H1 (cell line): ENCODE measurements at regions not wholly inside any gene's neighbourhood (a gene's known extent, or its start where the extent isn't known, plus 50 kb on each side); places are given as distances from the start of the nearest gene placed in this dataset.

Experiments used
- CTCF ChIA-PET: fragments of 300-600 bp; sonication (Branson Sonifier 250); formaldehyde crosslinking; loops from one replicate; lab custom pipeline; 2021; ENCODE audit not compliant: partially characterized antibody; lab: Charles Lee
- POLR2A ChIA-PET: fragments of 300-600 bp; sonication (Branson Sonifier 250); formaldehyde crosslinking; loops from one replicate; lab custom pipeline; 2021; ENCODE audit warnings: inconsistent platforms; ENCODE audit not compliant: partially characterized antibody; lab: Charles Lee
- DNase-seq, 2 experiments: peaks; one replicate each; pipeline versions ENCODE4 v3.0.0 to v3.0.0-alpha.2; 2010 to 2022; ENCODE audit warnings: low spot score in 2 of 2, low read depth in 1 of 2, mixed read lengths in 1 of 2
- FAIRE-seq: peaks from 2 replicates; lab custom pipeline; 2011; peaks lifted over from hg19 to GRCh38; lab: Jason Lieb, UNC
- H2AFZ ChIP-seq: 2 replicates; pipeline ENCODE4 v1.8.1; 2012; ENCODE audit warnings: low read length, inconsistent platforms
- H2AK5ac ChIP-seq: 2 replicates; pipeline ENCODE4 v1.6.1; 2013; ENCODE audit warnings: low read depth, low read length
- H2BK120ac ChIP-seq: replicated peaks from 2 replicates; pipeline ENCODE3; 2013; ENCODE audit warnings: low read depth, low read length, inconsistent platforms
- H2BK12ac ChIP-seq: 2 replicates; pipeline ENCODE4 v1.6.1; 2013; ENCODE audit warnings: low read depth, low read length
- H2BK15ac ChIP-seq: 2 replicates; pipeline ENCODE4 v1.6.1; 2013; ENCODE audit warnings: low read length
- H2BK20ac ChIP-seq: 2 replicates; pipeline ENCODE4 v1.6.1; 2013; ENCODE audit warnings: low read length
- H2BK5ac ChIP-seq: 2 replicates; pipeline ENCODE4 v1.6.1; 2013; ENCODE audit warnings: low read depth, low read length
- H3K14ac ChIP-seq: 2 replicates; pipeline ENCODE4 v1.6.1; 2013; ENCODE audit warnings: inconsistent platforms; ENCODE audit not compliant: insufficient read length
- H3K18ac ChIP-seq: 2 replicates; pipeline ENCODE4 v1.6.1; 2013; ENCODE audit warnings: low read length; ENCODE audit errors: extremely low read depth
- H3K23ac ChIP-seq: 2 replicates; pipeline ENCODE4 v1.6.1; 2013; ENCODE audit warnings: inconsistent platforms; ENCODE audit not compliant: insufficient read length
- H3K23me2 ChIP-seq: 2 replicates; pipeline ENCODE4 v1.6.1; 2013; ENCODE audit warnings: low read depth, low read length
- H3K27ac ChIP-seq: 2 replicates; pipeline ENCODE4 v1.6.1; 2011; ENCODE audit warnings: low read depth, low read length, inconsistent platforms
- H3K27me3 ChIP-seq, 4 experiments: replicated peaks in 1 of 4; 1 replicate in 1 of 4; 2 replicates in 3 of 4; pipeline versions ENCODE4 v1.6.1 to v1.8.1; 2011 to 2013; ENCODE audit warnings: low read length in 3 of 4, mild to moderate bottlenecking in 3 of 4, inconsistent platforms in 2 of 4, mixed read lengths in 2 of 4, moderate library complexity in 1 of 4; ENCODE audit not compliant: control insufficient read depth in 3 of 4, insufficient read depth in 3 of 4; ENCODE audit errors: extremely low read depth in 1 of 4
- H3K36me3 ChIP-seq, 4 experiments: 2 replicates each; pipeline versions ENCODE4 v1.6.1 to v1.8.1; 2011 to 2013; ENCODE audit warnings: mild to moderate bottlenecking in 4 of 4, low read length in 3 of 4, moderate library complexity in 2 of 4, control low read depth in 1 of 4, inconsistent platforms in 1 of 4; ENCODE audit not compliant: insufficient read depth in 4 of 4, control insufficient read depth in 2 of 4
- H3K4ac ChIP-seq: replicated peaks from 2 replicates; pipeline ENCODE3; 2013; ENCODE audit warnings: low read length, low read depth, mixed read lengths, inconsistent platforms; ENCODE audit not compliant: insufficient read length
- H3K4me1 ChIP-seq, 4 experiments: replicated peaks in 1 of 4; 1 replicate in 1 of 4; 2 replicates in 3 of 4; pipeline versions ENCODE4 v1.6.1 to v1.8.1; 2011 to 2013; ENCODE audit warnings: low read length in 3 of 4, inconsistent platforms in 2 of 4, mixed read lengths in 1 of 4; ENCODE audit not compliant: insufficient read depth in 4 of 4, control insufficient read depth in 3 of 4
- H3K4me2 ChIP-seq, 2 experiments: 2 replicates each; pipeline versions ENCODE4 v1.6.1 to v1.8.1; 2011 to 2013; ENCODE audit warnings: low read depth in 2 of 2, low read length in 2 of 2, control low read depth in 1 of 2, inconsistent platforms in 1 of 2, mild to moderate bottlenecking in 1 of 2; ENCODE audit not compliant: insufficient read depth in 1 of 2
- H3K4me3 ChIP-seq, 4 experiments: fragments of 200-600, 300-600 bp in 1 of 4; sonication (generic), shearing (Covaris generic), sonication (Bioruptor Twin) in 1 of 4; 2 replicates each; pipeline versions ENCODE4 v1.5.1 to v1.8.1; 2011 to 2016; ENCODE audit warnings: low read length in 4 of 4, low read depth in 3 of 4, control low read depth in 2 of 4, inconsistent platforms in 2 of 4, mild to moderate bottlenecking in 2 of 4, mixed read lengths in 1 of 4, moderate library complexity in 1 of 4; ENCODE audit not compliant: insufficient read depth in 2 of 4; ENCODE audit errors: extremely low read depth in 1 of 4
- H3K56ac ChIP-seq: replicated peaks from 2 replicates; pipeline ENCODE3; 2013; ENCODE audit warnings: low read depth, mild to moderate bottlenecking, mixed read lengths, low read length, inconsistent platforms; ENCODE audit not compliant: insufficient read length
- H3K79me1 ChIP-seq: 2 replicates; pipeline ENCODE4 v1.6.1; 2013; ENCODE audit warnings: low read depth, low read length, control low read depth
- H3K79me2 ChIP-seq, 2 experiments: 2 replicates each; pipeline versions ENCODE4 v1.6.1 to v1.8.1; 2012 to 2013; ENCODE audit warnings: low read length in 2 of 2, mild to moderate bottlenecking in 2 of 2, inconsistent platforms in 1 of 2; ENCODE audit not compliant: insufficient read depth in 2 of 2, control insufficient read depth in 1 of 2
- H3K9ac ChIP-seq, 4 experiments: replicated peaks in 1 of 4; 1 replicate in 1 of 4; 2 replicates in 3 of 4; pipeline versions ENCODE4 v1.6.1 to v1.8.1; 2011 to 2013; ENCODE audit warnings: low read depth in 3 of 4, low read length in 3 of 4, control low read depth in 2 of 4, mild to moderate bottlenecking in 2 of 4, moderate library complexity in 2 of 4, inconsistent platforms in 1 of 4; ENCODE audit errors: extremely low read depth in 1 of 4
- H3K9me3 ChIP-seq, 2 experiments: 2 replicates each; pipeline versions ENCODE4 v1.6.1 to v1.8.1; 2012 to 2013; ENCODE audit warnings: mild to moderate bottlenecking in 2 of 2, moderate library complexity in 2 of 2, control low read depth in 1 of 2, inconsistent platforms in 1 of 2, low read depth in 1 of 2, low read length in 1 of 2, mixed read lengths in 1 of 2; ENCODE audit not compliant: insufficient read depth in 2 of 2
- H4K20me1 ChIP-seq, 2 experiments: replicated peaks in 1 of 2; 2 replicates each; pipeline versions ENCODE3 to v1.8.1; 2011 to 2013; ENCODE audit warnings: inconsistent platforms in 2 of 2, low read length in 2 of 2, mild to moderate bottlenecking in 1 of 2; ENCODE audit not compliant: insufficient read depth in 2 of 2, control insufficient read depth in 1 of 2
- H4K5ac ChIP-seq: 2 replicates; pipeline ENCODE4 v1.6.1; 2013; ENCODE audit warnings: low read length, low read depth, mixed read lengths, inconsistent platforms; ENCODE audit not compliant: insufficient read length
- H4K8ac ChIP-seq: 2 replicates; pipeline ENCODE4 v1.8.0; 2013; ENCODE audit warnings: mild to moderate bottlenecking, moderate library complexity, low read length, inconsistent platforms; ENCODE audit not compliant: insufficient read depth; ENCODE audit errors: extremely low read depth
- H4K91ac ChIP-seq: replicated peaks from 2 replicates; pipeline ENCODE3; 2013; ENCODE audit warnings: low read length, mixed read lengths, inconsistent platforms; ENCODE audit not compliant: insufficient read length
- ASH2L ChIP-seq: fragments of 200-600, 300-600 bp; sonication (generic); IDR thresholded peaks from one replicate; pipeline ENCODE4 v1.7.1; 2017; ENCODE audit warnings: low read length
- CTBP2 ChIP-seq: IDR thresholded peaks from 2 replicates; pipeline ENCODE4 v1.7.0; 2011; ENCODE audit warnings: borderline replicate concordance, mild to moderate bottlenecking, moderate library complexity, mixed read lengths, low read length; ENCODE audit not compliant: insufficient read depth, insufficient read length
- HDAC2 ChIP-seq, 2 experiments: fragments of 300-600 bp in 1 of 2; sonication (generic) in 1 of 2; IDR thresholded peaks; 2 replicates each; pipeline ENCODE4 v1.6.1; 2011 to 2012; ENCODE audit warnings: low read depth in 2 of 2, low read length in 2 of 2, mild to moderate bottlenecking in 2 of 2, moderate library complexity in 2 of 2, borderline replicate concordance in 1 of 2, inconsistent platforms in 1 of 2
- KDM4A ChIP-seq: IDR thresholded peaks from one replicate; pipeline ENCODE4 v1.7.1; 2012; ENCODE audit warnings: low read depth, mild to moderate bottlenecking, moderate library complexity, low read length, inconsistent platforms; ENCODE audit not compliant: severe bottlenecking
- MAX ChIP-seq: IDR thresholded peaks from 2 replicates; pipeline ENCODE4 v1.6.1; 2012; ENCODE audit warnings: inconsistent platforms
- POU5F1 ChIP-seq: IDR thresholded peaks from 2 replicates; pipeline ENCODE4 v1.6.1; 2011; ENCODE audit warnings: low read depth, mild to moderate bottlenecking, low read length, moderate library complexity
- RFX5 ChIP-seq: IDR thresholded peaks from 2 replicates; pipeline ENCODE4 v1.6.1; 2011; ENCODE audit warnings: low read depth, low read length, improper control_type of control experiment, borderline replicate concordance
- RNF2 ChIP-seq: fragments of 200-900, 300-1000 bp; sonication (generic); IDR thresholded peaks from 2 replicates; pipeline ENCODE4 v1.7.1; 2016; ENCODE audit warnings: borderline replicate concordance, low read depth, mild to moderate bottlenecking, antibody characterized with exemption, low read length; ENCODE audit not compliant: poor library complexity, severe bottlenecking; ENCODE audit errors: missing control alignments
- SIN3A ChIP-seq, 2 experiments: IDR thresholded peaks in 1 of 2; conservative IDR thresholded peaks in 1 of 2; 2 replicates each; pipeline ENCODE4 v1.6.1; 2011 to 2012; ENCODE audit warnings: low read length in 2 of 2, improper control_type of control experiment in 1 of 2, low read depth in 1 of 2, mild to moderate bottlenecking in 1 of 2
- SP4 ChIP-seq: IDR thresholded peaks from 2 replicates; pipeline ENCODE4 v1.6.1; 2012; ENCODE audit warnings: low read length, inconsistent platforms
- SUZ12 ChIP-seq: fragments of 200-600 bp; sonication (generic); IDR thresholded peaks from 2 replicates; pipeline ENCODE4 v1.6.1; 2012; ENCODE audit warnings: mild to moderate bottlenecking, inconsistent platforms, low read length, moderate library complexity, mixed read lengths
- TEAD4 ChIP-seq: IDR thresholded peaks from 2 replicates; pipeline ENCODE4 v1.6.1; 2012; ENCODE audit warnings: low read depth, low read length, inconsistent platforms, mixed read lengths
- WGBS, 2 experiments: shearing (Covaris generic) in 1 of 2; methylation state at CpG; one replicate each; pipeline versions ENCODE4 v1.1.6 to v1.1.7; 2013 to 2015; ENCODE audit warnings: low lambda C conversion rate in 2 of 2, mixed read lengths in 2 of 2, inconsistent platforms in 1 of 2, low coverage in 1 of 2, missing lambda C conversion rate in 1 of 2; ENCODE audit not compliant: insufficient replicate concordance in 2 of 2, insufficient coverage in 1 of 2, insufficient read length in 1 of 2; ENCODE audit errors: extremely low coverage in 1 of 2, missing lambda C conversion rate in 1 of 2; 5-methylcytosine and 5-hydroxymethylcytosine counted together

GRCh38 chr6:126723541-126724170 lies 383.7 kb downstream of the CENPW start:
- no peaks in the 10 kb centered on the region for H3K4me1 ChIP-seq
- H3K27ac ChIP-seq: no peak overlapping the region
- H3K9ac ChIP-seq: no peak overlapping the region
- no peak overlapping the region for H2BK15ac ChIP-seq
- no peak overlapping the region for H2AK5ac ChIP-seq
- peaks cover 8 to 14% of the 10 kb centered on the region in 2 experiments; a peak in 3 of 4 replicates for H3K9me3 ChIP-seq
- no peak overlapping the region for H3K4ac ChIP-seq
- no peak overlapping the region for H4K5ac ChIP-seq
- H4K8ac ChIP-seq: no peak overlapping the region
- WGBS, 2 experiments: 94% methylated on average over 10 of the region's 10 CpGs; no CpG with 5 or more reads in 1 of the 2 experiments
- no peak overlapping the region for H2BK12ac ChIP-seq
- H3K14ac ChIP-seq: no peak overlapping the region
- H2AFZ ChIP-seq: no peak overlapping the region
- ChIA-PET POLR2A (no interaction called here), CTCF (no interaction called here)
- no peaks in the 10 kb centered on the region for H3K27me3 ChIP-seq
- no peak overlapping the region for H2BK20ac ChIP-seq
- no peak overlapping the region for H3K23ac ChIP-seq
- H3K4me3 ChIP-seq: no peak overlapping the region
- no peaks in the 10 kb centered on the region for H3K79me2 ChIP-seq
- no peak overlapping the region for H4K91ac ChIP-seq
- no peaks in the 10 kb centered on the region for H3K36me3 ChIP-seq
- FAIRE-seq (no peak), DNase-seq (no peak)
- H3K18ac ChIP-seq: no peak overlapping the region
- H3K56ac ChIP-seq: no peak overlapping the region
- H3K23me2 ChIP-seq: no peaks in the 10 kb centered on the region
- no peaks in the 10 kb centered on the region for H3K79me1 ChIP-seq
- no peak overlapping the region for H2BK5ac ChIP-seq
- H3K4me2 ChIP-seq: no peak overlapping the region
- no peak overlapping the region for H2BK120ac ChIP-seq
- H4K20me1 ChIP-seq: no peaks in the 10 kb centered on the region
- TF ChIP-seq CTBP2: no peak
- TF ChIP-seq SUZ12: no peak
- no peak for TF ChIP-seq MAX
- TF ChIP-seq KDM4A: no peak
- TF ChIP-seq ASH2L: no peak
- no peak for TF ChIP-seq SIN3A (conservative IDR thresholded peaks at IDR 0.05 in 1 of 2, IDR thresholded peaks at IDR 0.05 in 1 of 2; ENCODE audit: low read depth in 1 of 2, low read length in 2 of 2)
- no peak for TF ChIP-seq TEAD4
- TF ChIP-seq HDAC2 (IDR thresholded peaks at IDR 0.05; ENCODE audit: borderline replicate concordance in 1 of 2, low read depth in 2 of 2, low read length in 2 of 2): no peak
- no peak for TF ChIP-seq SP4
- no peak for TF ChIP-seq RNF2
- TF ChIP-seq POU5F1: no peak
- no peak for TF ChIP-seq RFX5
